ENCODE measurements at regions not wholly inside any gene's neighbourhood (a gene's known extent, or its start where the extent isn't known, plus 50 kb on each side); places are given as distances from the start of the nearest gene placed in this dataset.
"Not testable (repeated sequence)": the region's sequence is repeated elsewhere in the genome, so short reads cannot be mapped to it uniquely, and the experiment has no call there.

GRCh38 chr6:91052473-91053450, 465.9 kb upstream of the MAP3K7 start:
- not testable (repeated sequence) for DNase-seq (ENCODE audit: low spot score)

DNA sequence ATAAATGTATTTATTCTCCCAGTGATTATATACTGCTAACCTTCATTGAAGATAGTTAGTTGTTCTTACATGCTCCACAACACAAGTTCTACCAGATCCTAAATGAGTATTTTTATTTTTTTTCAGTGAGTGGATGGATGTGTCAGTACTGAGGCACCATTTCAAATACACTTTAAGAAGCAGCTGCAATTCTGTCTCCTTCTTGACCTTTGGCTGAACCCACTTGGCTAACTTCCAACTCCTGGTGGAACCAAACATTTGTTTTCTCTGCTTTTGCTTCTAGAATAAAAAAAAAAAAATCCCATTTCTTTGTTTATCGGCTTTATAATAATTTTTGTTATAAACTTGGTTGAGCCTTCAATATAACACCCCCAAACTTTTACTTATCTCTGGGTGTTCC, 458.3 kb upstream of the MAP3K7 start:
- no peak for DNase-seq (ENCODE audit: low spot score)

GRCh38 chr6:91043751-91044150, 456.9 kb upstream of the MAP3K7 start:
- DNase-seq (ENCODE audit: low spot score): no peak

DNA sequence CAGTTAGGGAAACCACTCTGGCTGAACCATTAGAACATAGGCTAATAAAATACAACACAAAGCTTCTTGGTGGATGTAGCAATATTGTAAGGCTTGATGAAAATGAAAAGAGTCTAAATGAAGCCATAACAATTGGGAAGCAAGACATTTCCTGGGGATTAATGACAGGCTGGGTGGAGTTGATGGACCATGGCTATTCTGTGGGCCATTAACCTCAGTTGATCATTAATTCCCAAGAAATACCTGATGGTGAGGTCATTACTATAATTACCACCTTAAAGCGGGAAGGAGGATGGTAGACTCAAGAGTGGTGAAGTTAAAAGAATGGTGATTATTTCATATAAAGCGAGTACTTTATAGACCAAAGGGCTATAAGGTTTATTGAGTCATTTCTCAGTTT, 455.8 kb upstream of the MAP3K7 start:
- DNase-seq (ENCODE audit: low spot score): no peak

GRCh38 chr6:91033964-91034363, 447.1 kb upstream of the MAP3K7 start:
- DNase-seq (ENCODE audit: low spot score): no peak

DNA sequence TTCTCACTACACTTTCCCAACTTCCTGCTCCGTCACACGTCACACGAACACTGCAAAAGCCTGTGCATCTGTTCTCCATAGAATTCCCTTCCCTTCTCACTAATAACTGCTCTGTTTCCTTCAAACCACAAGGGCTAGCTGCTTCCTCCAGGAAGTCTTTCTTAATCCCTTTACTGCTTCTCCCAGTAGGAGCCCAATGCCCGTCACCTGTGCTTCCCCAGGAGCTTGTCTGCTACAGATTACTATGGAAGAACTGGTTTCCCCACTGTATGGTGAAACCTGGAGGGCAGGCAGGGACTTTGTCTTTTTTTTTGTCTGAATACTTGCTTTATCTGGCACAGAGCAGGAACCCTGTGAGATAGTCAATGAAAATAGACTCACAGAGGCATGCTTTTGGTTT, 444.7 kb upstream of the MAP3K7 start:
- no peak for DNase-seq (ENCODE audit: low spot score)

GRCh38 chr6:91029211-91029610, 442.3 kb upstream of the MAP3K7 start:
- DNase-seq (ENCODE audit: low spot score): no peak

DNA sequence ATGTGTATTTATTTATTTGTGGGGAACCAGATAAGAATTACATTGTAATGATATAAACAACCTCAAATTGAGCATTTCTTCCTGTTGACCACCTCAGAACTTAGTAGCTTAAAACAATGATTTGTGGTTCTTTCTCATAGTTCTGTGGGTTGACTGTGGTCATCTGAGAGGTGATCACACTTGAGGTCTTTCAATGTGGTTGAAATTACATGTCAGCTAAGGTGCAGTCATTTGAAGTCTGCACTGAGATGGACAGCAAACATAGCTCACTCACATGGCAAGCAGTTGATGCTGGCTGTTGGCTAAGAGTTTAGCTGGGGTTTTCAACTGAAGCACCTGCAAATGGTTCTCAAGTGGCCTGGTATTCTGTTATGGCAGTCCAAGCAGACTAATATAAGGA, 436.7 kb upstream of the MAP3K7 start:
- DNase-seq (ENCODE audit: low spot score): no peak

DNA sequence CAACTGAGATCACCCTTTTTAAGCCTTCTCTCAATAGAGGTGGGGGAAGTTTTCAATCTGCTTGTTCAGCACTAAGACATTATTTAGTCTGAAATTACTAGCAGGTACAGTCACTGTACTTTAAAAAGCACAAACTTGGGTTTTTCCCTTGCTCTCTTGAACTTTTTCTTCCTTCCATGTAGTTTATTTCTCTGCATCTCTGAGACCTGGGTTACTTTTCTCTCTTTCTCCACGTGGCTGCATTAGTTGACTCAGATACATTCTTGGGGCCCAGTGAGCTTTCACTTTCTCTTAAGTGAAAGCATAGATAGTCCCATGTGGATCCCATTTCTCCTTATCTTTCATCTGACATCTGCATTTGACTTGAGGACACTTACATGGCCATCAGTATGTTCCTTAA, 433.9 kb upstream of the MAP3K7 start:
- no peak for DNase-seq (ENCODE audit: low spot score)

DNA sequence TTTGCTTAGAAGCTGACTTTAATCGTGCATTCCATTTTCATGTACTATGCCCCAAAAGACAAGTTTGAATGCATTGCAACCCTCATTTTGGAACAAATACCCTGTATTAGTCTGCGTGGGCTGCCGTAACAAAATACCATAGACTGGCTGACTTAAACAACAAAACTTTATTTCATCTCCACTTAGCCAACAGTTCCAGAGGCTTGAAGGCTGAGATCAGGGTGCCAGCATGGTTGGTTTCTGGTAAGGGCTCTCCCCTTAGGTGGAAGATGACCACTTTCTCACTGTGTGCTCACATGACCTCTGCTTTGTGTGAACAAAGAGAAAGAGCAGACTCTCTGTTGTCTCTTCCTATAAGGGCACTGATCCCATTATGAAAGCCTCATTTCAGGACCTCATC, 431.7 kb upstream of the MAP3K7 start:
- DNase-seq (ENCODE audit: low spot score): no peak

GRCh38 chr6:91013511-91013910, 426.6 kb upstream of the MAP3K7 start:
- no peak for DNase-seq (ENCODE audit: low spot score)

DNA sequence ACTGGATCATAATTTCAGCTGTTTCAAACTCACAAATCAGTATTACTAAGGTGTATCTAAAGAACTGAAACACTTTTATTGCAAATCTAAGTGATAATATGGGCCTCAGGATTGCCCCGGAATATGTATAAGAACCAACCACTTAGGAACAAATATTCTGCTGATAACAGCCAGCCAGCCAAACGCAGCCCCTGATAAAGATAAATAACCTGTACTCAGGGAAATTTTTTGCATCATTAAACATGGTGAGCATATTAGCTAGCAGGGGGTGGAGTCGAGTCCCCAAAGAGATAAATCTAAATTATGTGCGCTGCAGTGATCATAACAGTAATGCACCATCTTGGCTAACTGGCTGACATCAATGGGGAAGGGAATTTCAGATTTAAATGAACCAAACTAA, 410.2 kb upstream of the MAP3K7 start:
- no peak for DNase-seq (ENCODE audit: low spot score)

- no peak for DNase-seq (ENCODE audit: low spot score)
Observed at GRCh38 chr6:90993770-90994169, 406.9 kb upstream of the MAP3K7 start.

- DNase-seq (ENCODE audit: low spot score): no peak
Observed at GRCh38 chr6:90989763-90990162, 402.9 kb upstream of the MAP3K7 start.

DNA sequence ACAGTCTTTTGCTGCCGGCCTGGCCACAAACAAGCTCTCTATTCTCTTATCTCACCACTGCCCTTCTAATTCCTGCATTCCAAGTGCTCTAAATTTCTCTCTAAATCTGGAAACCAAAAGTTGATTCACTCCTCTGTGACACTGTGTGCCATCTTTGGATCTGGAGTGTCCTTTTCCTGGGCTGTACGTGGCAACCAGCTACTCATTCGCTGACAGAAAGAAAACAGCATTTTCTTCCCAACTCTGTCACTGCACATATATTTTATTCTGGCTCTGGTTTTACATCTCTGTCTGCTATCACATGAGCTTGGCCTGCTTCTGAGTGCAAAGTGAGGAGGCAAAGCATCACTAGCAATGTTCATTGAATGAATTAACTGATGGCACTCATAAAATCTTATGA, 397.2 kb upstream of the MAP3K7 start:
- no peak for DNase-seq (ENCODE audit: low spot score)

- no peak for DNase-seq (ENCODE audit: low spot score)
Observed at GRCh38 chr6:90983462-90983861, 396.6 kb upstream of the MAP3K7 start.

- DNase-seq (ENCODE audit: low spot score): no peak
Observed at GRCh38 chr6:90982581-90982980, 395.7 kb upstream of the MAP3K7 start.

GRCh38 chr6:90982051-90982450, 395.2 kb upstream of the MAP3K7 start:
- DNase-seq (ENCODE audit: low spot score): no peak

DNA sequence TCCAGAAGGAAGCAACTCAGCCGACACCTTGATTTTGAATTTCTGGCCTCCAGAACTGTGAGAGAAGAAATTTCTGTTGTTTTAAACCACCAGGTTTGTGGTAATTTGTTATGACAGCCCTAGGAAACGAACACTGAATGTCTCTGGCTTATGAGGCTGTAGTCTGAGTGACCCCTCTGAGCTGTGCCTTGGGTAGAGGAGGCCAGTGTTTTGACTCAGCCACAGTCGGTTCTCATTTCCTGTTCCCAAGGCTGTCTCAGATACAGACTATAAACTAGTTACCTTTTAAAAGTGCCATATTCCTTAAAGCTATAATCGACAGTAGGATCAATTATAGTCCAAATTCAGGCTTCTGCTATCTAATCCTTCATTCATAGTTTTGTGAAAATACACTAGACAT, 391.2 kb upstream of the MAP3K7 start:
- DNase-seq (ENCODE audit: low spot score): no peak

DNA sequence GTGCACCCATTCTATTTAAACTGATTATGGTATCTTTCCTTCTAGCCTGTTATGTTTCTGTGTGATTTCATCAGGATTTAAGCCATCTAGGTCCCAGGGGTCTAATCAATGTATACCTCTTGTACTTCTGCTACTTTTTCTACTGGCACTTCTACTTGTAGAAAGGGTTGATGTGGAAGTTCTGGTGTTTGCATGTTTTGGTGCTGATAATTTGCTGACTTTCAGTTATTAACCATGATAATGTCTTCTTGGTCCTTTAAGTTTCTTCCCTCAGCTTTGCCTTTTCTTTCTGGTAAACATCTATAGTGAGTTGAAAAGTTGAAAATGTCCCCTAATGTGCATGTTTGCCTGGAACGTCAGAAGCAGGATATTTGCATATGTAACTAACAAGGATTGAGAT, 390.6 kb upstream of the MAP3K7 start:
- no peak for DNase-seq (ENCODE audit: low spot score)

- DNase-seq (ENCODE audit: low spot score): no peak
Observed at GRCh38 chr6:90976341-90976740, 389.5 kb upstream of the MAP3K7 start.

GRCh38 chr6:90975741-90976140, 388.9 kb upstream of the MAP3K7 start:
- no peak for DNase-seq (ENCODE audit: low spot score)

GRCh38 chr6:90973188-90973587, 386.3 kb upstream of the MAP3K7 start:
- no peak for DNase-seq (ENCODE audit: low spot score)

DNA sequence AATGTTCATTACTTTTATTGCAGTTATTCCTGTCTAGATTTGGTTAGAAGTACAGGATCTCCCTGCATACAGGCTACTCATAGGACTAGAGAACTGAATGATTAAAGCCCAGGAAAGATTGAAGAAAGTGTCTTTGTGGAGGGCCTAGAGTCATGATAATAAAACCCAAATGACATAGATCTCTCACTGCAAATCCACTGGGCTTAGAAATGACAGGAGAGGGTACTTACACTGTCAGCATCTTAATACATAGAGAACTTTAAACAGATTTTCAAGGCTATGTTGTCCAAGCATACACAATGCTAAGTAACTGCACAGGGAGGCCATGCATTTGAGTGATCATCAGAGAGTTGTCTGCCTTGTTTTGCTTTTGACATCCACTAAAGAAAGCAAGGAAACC, 383.8 kb upstream of the MAP3K7 start:
- no peak for DNase-seq (ENCODE audit: low spot score)

All from NAMALWA (cell line).